HepG2 (cell line): ENCODE measurements at regions not wholly inside any gene's neighbourhood (a gene's known extent, or its start where the extent isn't known, plus 50 kb on each side); places are given as distances from the start of the nearest gene placed in this dataset.
"Not testable (repeated sequence)": the region's sequence is repeated elsewhere in the genome, so short reads cannot be mapped to it uniquely, and the experiment has no call there.

Source experiments
- EP300 ChIP-seq, 3 experiments: sonication (generic) in 1 of 3; formaldehyde crosslinking in 1 of 3; IDR thresholded peaks; 2 replicates each; pipeline versions ENCODE4 v1.5.1 to v1.6.1; 2011 to 2020; ENCODE audit warnings: low read depth in 2 of 3, low read length in 2 of 3, borderline replicate concordance in 1 of 3, improper control_type of control experiment in 1 of 3, mild to moderate bottlenecking in 1 of 3, missing genetic modification reagents in 1 of 3, moderate library complexity in 1 of 3
- ETV5 ChIP-seq: IDR thresholded peaks from 2 replicates; pipeline ENCODE4 v1.6.1; 2018; ENCODE audit warnings: missing biosample characterization, missing genetic modification reagents, inconsistent platforms, borderline replicate concordance
- FOXA1 ChIP-seq, 2 experiments: fragments of 450-650 bp in 1 of 2; sonication (generic) in 1 of 2; formaldehyde crosslinking in 1 of 2; IDR thresholded peaks; 2 replicates each; pipeline versions ENCODE4 v1.4.0 to v1.6.1; 2016 to 2020; ENCODE audit warnings: missing genetic modification reagents in 1 of 2
- HMG20A ChIP-seq: IDR thresholded peaks from 2 replicates; pipeline ENCODE4 v1.6.1; 2016; ENCODE audit warnings: borderline replicate concordance
- KDM3A ChIP-seq: IDR thresholded peaks from 2 replicates; pipeline ENCODE4 v1.6.1; 2018; ENCODE audit warnings: low read depth, missing compliant biosample characterization
- LCORL ChIP-seq, 2 experiments: fragments of 450-650 bp in 1 of 2; sonication (generic) in 1 of 2; formaldehyde crosslinking in 1 of 2; IDR thresholded peaks; 2 replicates each; pipeline versions ENCODE4 v1.5.0 to v1.6.1; 2017 to 2020; ENCODE audit warnings: antibody characterized with exemption in 1 of 2, missing genetic modification reagents in 1 of 2
- MED13 ChIP-seq: sonication (generic); formaldehyde crosslinking; IDR thresholded peaks from 2 replicates; pipeline ENCODE4 v1.5.0; 2020; ENCODE audit warnings: missing genetic modification reagents
- MEF2D ChIP-seq: sonication (generic); formaldehyde crosslinking; IDR thresholded peaks from 2 replicates; pipeline ENCODE4 v1.5.1; 2020; ENCODE audit warnings: mild to moderate bottlenecking, missing genetic modification reagents
- MIXL1 ChIP-seq: IDR thresholded peaks from 2 replicates; pipeline ENCODE4 v1.6.1; 2016
- RBFOX2 ChIP-seq: fragments of 200-400 bp; formaldehyde crosslinking; IDR thresholded peaks from 2 replicates; pipeline ENCODE4 v1.6.1; 2017; ENCODE audit warnings: low read depth, mild to moderate bottlenecking, low read length
- SIX4 ChIP-seq: sonication (generic); formaldehyde crosslinking; IDR thresholded peaks from 2 replicates; pipeline ENCODE4 v1.4.0; 2020; ENCODE audit warnings: missing genetic modification reagents
- STAT5B ChIP-seq: sonication (generic); formaldehyde crosslinking; IDR thresholded peaks from 2 replicates; pipeline ENCODE4 v1.4.0; 2020; ENCODE audit warnings: missing genetic modification reagents
- TBX2 ChIP-seq: sonication (generic); formaldehyde crosslinking; IDR thresholded peaks from 2 replicates; pipeline ENCODE4 v1.5.0; 2020; ENCODE audit warnings: missing genetic modification reagents, mild to moderate bottlenecking, borderline replicate concordance
- TBX3 ChIP-seq: fragments of 450-650 bp; IDR thresholded peaks from 2 replicates; pipeline ENCODE4 v1.6.1; 2017; ENCODE audit warnings: antibody characterized with exemption, mild to moderate bottlenecking, inconsistent platforms, borderline replicate concordance
- ZC3H4 ChIP-seq: sonication (generic); formaldehyde crosslinking; IDR thresholded peaks from 2 replicates; pipeline ENCODE4 v1.4.0; 2020; ENCODE audit warnings: missing genetic modification reagents, borderline replicate concordance
- ZFX ChIP-seq: sonication (generic); formaldehyde crosslinking; IDR thresholded peaks from 2 replicates; pipeline ENCODE4 v1.4.0; 2020; ENCODE audit warnings: mild to moderate bottlenecking, low read depth, missing genetic modification reagents, moderate library complexity
- ZNF232 ChIP-seq: sonication (generic); formaldehyde crosslinking; IDR thresholded peaks from 2 replicates; pipeline ENCODE4 v1.4.0; 2020; ENCODE audit warnings: missing genetic modification reagents, borderline replicate concordance
- ZNF331 ChIP-seq: sonication (generic); formaldehyde crosslinking; IDR thresholded peaks from 2 replicates; pipeline ENCODE4 v1.4.0; 2020; ENCODE audit warnings: missing genetic modification reagents
- ZNF501 ChIP-seq: sonication (generic); formaldehyde crosslinking; IDR thresholded peaks from 2 replicates; pipeline ENCODE4 v1.5.1; 2020; ENCODE audit warnings: mild to moderate bottlenecking, moderate library complexity, missing genetic modification reagents
- ZNF629 ChIP-seq: sonication (generic); formaldehyde crosslinking; conservative IDR thresholded peaks from 2 replicates; pipeline ENCODE4 v1.5.0; 2020; ENCODE audit warnings: missing genetic modification reagents
- ZSCAN9 ChIP-seq: IDR thresholded peaks from 2 replicates; pipeline ENCODE4 v1.6.1; 2016; ENCODE audit warnings: borderline replicate concordance
- TF ChIP-seq, protein P1 (sequence below): sonication (generic); formaldehyde crosslinking; IDR thresholded peaks from 2 replicates; pipeline ENCODE4 v1.4.0; 2020; ENCODE audit warnings: mild to moderate bottlenecking, missing genetic modification reagents
- TF ChIP-seq, protein P2 (sequence below), 2 experiments: fragments of 450-650 bp in 1 of 2; sonication (generic) in 1 of 2; formaldehyde crosslinking; IDR thresholded peaks; 2 replicates each; pipeline versions ENCODE4 v1.5.0 to v1.8.0; 2020 to 2022; ENCODE audit warnings: mild to moderate bottlenecking in 1 of 2, missing genetic modification reagents in 1 of 2

GRCh38 chr1:146386851-146387749 is 158.3 kb upstream of the NOTCH2NLA start (continued):
- TF ChIP-seq EP300 (IDR thresholded peaks at IDR 0.05; ENCODE audit: low read depth in 2 of 2, low read length in 2 of 2) (peak in 1 of 2 experiments; percentile 28; a peak in 1 of 4 replicates), EP300 (CRISPR knock-in tag; IDR thresholded peaks at IDR 0.05; ENCODE audit: borderline replicate concordance) (peak; percentile 55; the same call in 1 of the 2 replicates), LCORL (CRISPR knock-in tag; IDR thresholded peaks at IDR 0.05) (0 out of 2 replicates have a peak, but pooled peaks have one; percentile 38), ZFX (CRISPR knock-in tag) (peak; percentile 44; the same call in 1 of the 2 replicates), RBFOX2 (peak; percentile 70), TBX3 (peak; percentile 7; the same call in 1 of the 2 replicates), ZNF232 (CRISPR knock-in tag) (peak; percentile 19; the same call in 1 of the 2 replicates), ETV5 (CRISPR knock-in tag) (0 out of 2 replicates have a peak, but pooled peaks have one; percentile 3), MED13 (CRISPR knock-in tag) (peak; percentile 82; the same call in 1 of the 2 replicates), ZNF331 (CRISPR knock-in tag) (peak; percentile 75), TBX2 (CRISPR knock-in tag) (peak; percentile 31; the same call in 1 of the 2 replicates), ZNF501 (CRISPR knock-in tag) (peak; percentile 12; the same call in 1 of the 2 replicates), KDM3A (CRISPR knock-in tag) (0 out of 2 replicates have a peak, but pooled peaks have one; percentile 59), ZSCAN9 (CRISPR knock-in tag) (peak; percentile 64; the same call in 1 of the 2 replicates), ZC3H4 (CRISPR knock-in tag) (peak; percentile 99), STAT5B (CRISPR knock-in tag) (peak; percentile 88; the same call in 1 of the 2 replicates), HMG20A (CRISPR knock-in tag) (0 out of 2 replicates have a peak, but pooled peaks have one; percentile 12), SIX4 (CRISPR knock-in tag) (peak; percentile 31; the same call in 1 of the 2 replicates), FOXA1 (CRISPR knock-in tag; IDR thresholded peaks at IDR 0.05) (peak; percentile 35; the same call in 1 of the 2 replicates), ZNF629 (CRISPR knock-in tag) (peak; percentile 50; the same call in 1 of the 2 replicates), MIXL1 (CRISPR knock-in tag) (peak; percentile 47; the same call in 1 of the 2 replicates), MEF2D (CRISPR knock-in tag) (peak; percentile 57; the same call in 1 of the 2 replicates)
- not testable (repeated sequence) for TF ChIP-seq LCORL, FOXA1 (IDR thresholded peaks at IDR 0.05)
- TF ChIP-seq, protein P1, sequence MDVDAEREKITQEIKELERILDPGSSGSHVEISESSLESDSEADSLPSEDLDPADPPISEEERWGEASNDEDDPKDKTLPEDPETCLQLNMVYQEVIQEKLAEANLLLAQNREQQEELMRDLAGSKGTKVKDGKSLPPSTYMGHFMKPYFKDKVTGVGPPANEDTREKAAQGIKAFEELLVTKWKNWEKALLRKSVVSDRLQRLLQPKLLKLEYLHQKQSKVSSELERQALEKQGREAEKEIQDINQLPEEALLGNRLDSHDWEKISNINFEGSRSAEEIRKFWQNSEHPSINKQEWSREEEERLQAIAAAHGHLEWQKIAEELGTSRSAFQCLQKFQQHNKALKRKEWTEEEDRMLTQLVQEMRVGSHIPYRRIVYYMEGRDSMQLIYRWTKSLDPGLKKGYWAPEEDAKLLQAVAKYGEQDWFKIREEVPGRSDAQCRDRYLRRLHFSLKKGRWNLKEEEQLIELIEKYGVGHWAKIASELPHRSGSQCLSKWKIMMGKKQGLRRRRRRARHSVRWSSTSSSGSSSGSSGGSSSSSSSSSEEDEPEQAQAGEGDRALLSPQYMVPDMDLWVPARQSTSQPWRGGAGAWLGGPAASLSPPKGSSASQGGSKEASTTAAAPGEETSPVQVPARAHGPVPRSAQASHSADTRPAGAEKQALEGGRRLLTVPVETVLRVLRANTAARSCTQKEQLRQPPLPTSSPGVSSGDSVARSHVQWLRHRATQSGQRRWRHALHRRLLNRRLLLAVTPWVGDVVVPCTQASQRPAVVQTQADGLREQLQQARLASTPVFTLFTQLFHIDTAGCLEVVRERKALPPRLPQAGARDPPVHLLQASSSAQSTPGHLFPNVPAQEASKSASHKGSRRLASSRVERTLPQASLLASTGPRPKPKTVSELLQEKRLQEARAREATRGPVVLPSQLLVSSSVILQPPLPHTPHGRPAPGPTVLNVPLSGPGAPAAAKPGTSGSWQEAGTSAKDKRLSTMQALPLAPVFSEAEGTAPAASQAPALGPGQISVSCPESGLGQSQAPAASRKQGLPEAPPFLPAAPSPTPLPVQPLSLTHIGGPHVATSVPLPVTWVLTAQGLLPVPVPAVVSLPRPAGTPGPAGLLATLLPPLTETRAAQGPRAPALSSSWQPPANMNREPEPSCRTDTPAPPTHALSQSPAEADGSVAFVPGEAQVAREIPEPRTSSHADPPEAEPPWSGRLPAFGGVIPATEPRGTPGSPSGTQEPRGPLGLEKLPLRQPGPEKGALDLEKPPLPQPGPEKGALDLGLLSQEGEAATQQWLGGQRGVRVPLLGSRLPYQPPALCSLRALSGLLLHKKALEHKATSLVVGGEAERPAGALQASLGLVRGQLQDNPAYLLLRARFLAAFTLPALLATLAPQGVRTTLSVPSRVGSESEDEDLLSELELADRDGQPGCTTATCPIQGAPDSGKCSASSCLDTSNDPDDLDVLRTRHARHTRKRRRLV (CRISPR knock-in tag) = peak; percentile 99
- TF ChIP-seq, protein P2, sequence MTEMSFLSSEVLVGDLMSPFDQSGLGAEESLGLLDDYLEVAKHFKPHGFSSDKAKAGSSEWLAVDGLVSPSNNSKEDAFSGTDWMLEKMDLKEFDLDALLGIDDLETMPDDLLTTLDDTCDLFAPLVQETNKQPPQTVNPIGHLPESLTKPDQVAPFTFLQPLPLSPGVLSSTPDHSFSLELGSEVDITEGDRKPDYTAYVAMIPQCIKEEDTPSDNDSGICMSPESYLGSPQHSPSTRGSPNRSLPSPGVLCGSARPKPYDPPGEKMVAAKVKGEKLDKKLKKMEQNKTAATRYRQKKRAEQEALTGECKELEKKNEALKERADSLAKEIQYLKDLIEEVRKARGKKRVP (CRISPR knock-in tag; IDR thresholded peaks at IDR 0.05) = peak; percentile 46 to 86; a peak in 2 of 4 replicates
